ENCODE measurements at regions not wholly inside any gene's neighbourhood (a gene's known extent, or its start where the extent isn't known, plus 50 kb on each side); places are given as distances from the start of the nearest gene placed in this dataset.

DNA sequence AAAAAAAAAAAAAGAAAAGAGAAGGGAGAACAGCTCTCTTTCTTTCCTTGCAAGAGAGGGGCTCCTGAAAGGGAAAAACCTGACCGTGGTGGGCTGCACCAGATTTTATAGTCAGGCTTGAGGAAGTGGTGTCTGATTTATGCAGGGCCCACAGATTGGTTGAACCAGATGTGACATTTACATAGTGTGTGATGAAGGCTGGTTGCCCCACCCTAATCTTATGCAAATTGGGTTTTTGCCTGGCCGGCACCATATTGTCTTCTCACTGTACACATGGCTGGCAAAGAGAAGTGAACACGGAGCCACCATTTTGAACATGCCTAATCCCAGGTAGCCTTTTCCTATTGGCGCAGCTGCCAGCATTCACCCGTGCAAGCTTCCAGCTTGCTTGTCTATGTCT lies 154.4 kb downstream of the OXSM start:
- TF ChIP-seq, protein P1, sequence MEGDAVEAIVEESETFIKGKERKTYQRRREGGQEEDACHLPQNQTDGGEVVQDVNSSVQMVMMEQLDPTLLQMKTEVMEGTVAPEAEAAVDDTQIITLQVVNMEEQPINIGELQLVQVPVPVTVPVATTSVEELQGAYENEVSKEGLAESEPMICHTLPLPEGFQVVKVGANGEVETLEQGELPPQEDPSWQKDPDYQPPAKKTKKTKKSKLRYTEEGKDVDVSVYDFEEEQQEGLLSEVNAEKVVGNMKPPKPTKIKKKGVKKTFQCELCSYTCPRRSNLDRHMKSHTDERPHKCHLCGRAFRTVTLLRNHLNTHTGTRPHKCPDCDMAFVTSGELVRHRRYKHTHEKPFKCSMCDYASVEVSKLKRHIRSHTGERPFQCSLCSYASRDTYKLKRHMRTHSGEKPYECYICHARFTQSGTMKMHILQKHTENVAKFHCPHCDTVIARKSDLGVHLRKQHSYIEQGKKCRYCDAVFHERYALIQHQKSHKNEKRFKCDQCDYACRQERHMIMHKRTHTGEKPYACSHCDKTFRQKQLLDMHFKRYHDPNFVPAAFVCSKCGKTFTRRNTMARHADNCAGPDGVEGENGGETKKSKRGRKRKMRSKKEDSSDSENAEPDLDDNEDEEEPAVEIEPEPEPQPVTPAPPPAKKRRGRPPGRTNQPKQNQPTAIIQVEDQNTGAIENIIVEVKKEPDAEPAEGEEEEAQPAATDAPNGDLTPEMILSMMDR (IDR thresholded peaks at IDR 0.05), result no peak
- TF ChIP-seq EZH2 (IDR thresholded peaks at IDR 0.05) (no peak), EZH2phosphoT487 (IDR thresholded peaks at IDR 0.05) (no peak)
